HEK293T (cell line): ENCODE measurements at regions not wholly inside any gene's neighbourhood (a gene's known extent, or its start where the extent isn't known, plus 50 kb on each side); places are given as distances from the start of the nearest gene placed in this dataset.
"Not testable (repeated sequence)": the region's sequence is repeated elsewhere in the genome, so short reads cannot be mapped to it uniquely, and the experiment has no call there.

Source experiments
- ARNT ChIP-seq: fragments of 450-650 bp; IDR thresholded peaks from 2 replicates; pipeline ENCODE4 v1.6.1; 2017; ENCODE audit warnings: mild to moderate bottlenecking
- NFRKB ChIP-seq: fragments of 450-650 bp; IDR thresholded peaks from 2 replicates; pipeline ENCODE4 v1.6.1; 2016; ENCODE audit warnings: mild to moderate bottlenecking, moderate library complexity
- SP1 ChIP-seq: fragments of 450-650 bp; IDR thresholded peaks from 2 replicates; pipeline ENCODE4 v1.6.1; 2017

GRCh38 chr2:90235452-90235851 lies 1544.0 kb downstream of the RPIA start:
- TF ChIP-seq ARNT, SP1, NFRKB: not testable (repeated sequence)
